MM.1S (cell line): ENCODE measurements at regions not wholly inside any gene's neighbourhood (a gene's known extent, or its start where the extent isn't known, plus 50 kb on each side); places are given as distances from the start of the nearest gene placed in this dataset.

Experiments
- DNase-seq: peaks from one replicate; pipeline ENCODE4 v3.0.0-alpha.2; 2015
- H2AFZ ChIP-seq: fragments of 300-600 bp; sonication (generic); 2 replicates; pipeline ENCODE4 v1.6.0; 2016; ENCODE audit warnings: antibody characterized with exemption, low read length
- H3F3A ChIP-seq: fragments of 300-600 bp; sonication (generic); 2 replicates; pipeline ENCODE4 v1.6.1; 2016; ENCODE audit warnings: mild to moderate bottlenecking, antibody characterized with exemption, low read length, moderate library complexity, mixed read lengths; ENCODE audit not compliant: insufficient read depth
- H3K27ac ChIP-seq: fragments of 300-600 bp; sonication (generic); 2 replicates; pipeline ENCODE4 v1.5.1; 2016; ENCODE audit warnings: mild to moderate bottlenecking, low read length
- H3K27me3 ChIP-seq: fragments of 300-600 bp; sonication (generic); replicated peaks from 2 replicates; pipeline ENCODE4 v1.6.0; 2016; ENCODE audit warnings: low read length; ENCODE audit not compliant: insufficient read depth
- H3K36me3 ChIP-seq: fragments of 300-600 bp; sonication (generic); replicated peaks from 2 replicates; pipeline ENCODE4 v1.6.1; 2016; ENCODE audit warnings: mild to moderate bottlenecking, low read length, mixed read lengths; ENCODE audit not compliant: insufficient read depth
- H3K4me1 ChIP-seq: fragments of 300-600 bp; sonication (generic); 2 replicates; pipeline ENCODE4 v1.6.1; 2016; ENCODE audit warnings: low read length, mixed read lengths
- H3K4me2 ChIP-seq: fragments of 300-600 bp; sonication (generic); 2 replicates; pipeline ENCODE4 v1.6.0; 2016; ENCODE audit warnings: low read depth, low read length
- H3K4me3 ChIP-seq: fragments of 300-600 bp; sonication (generic); 2 replicates; pipeline ENCODE4 v1.5.1; 2016; ENCODE audit warnings: low read length, mixed read lengths
- H3K79me2 ChIP-seq: fragments of 300-600 bp; sonication (generic); 2 replicates; pipeline ENCODE4 v1.6.1; 2016; ENCODE audit warnings: mixed run types, low read length, mixed read lengths
- H3K9ac ChIP-seq: fragments of 300-600 bp; sonication (generic); 2 replicates; pipeline ENCODE4 v1.6.1; 2016; ENCODE audit warnings: low read length, mixed read lengths
- H3K9me2 ChIP-seq: fragments of 300-600 bp; sonication (generic); replicated peaks from 2 replicates; pipeline ENCODE4 v1.6.1; 2016; ENCODE audit warnings: mild to moderate bottlenecking, low read length, mixed read lengths; ENCODE audit not compliant: insufficient read depth
- H3K9me3 ChIP-seq: fragments of 300-600 bp; sonication (generic); replicated peaks from 2 replicates; pipeline ENCODE4 v1.6.1; 2016; ENCODE audit warnings: mild to moderate bottlenecking, low read length, mixed read lengths; ENCODE audit not compliant: insufficient read depth
- H4K20me1 ChIP-seq: fragments of 300-600 bp; sonication (generic); 2 replicates; pipeline ENCODE4 v1.6.1; 2016; ENCODE audit warnings: mild to moderate bottlenecking, low read length, moderate library complexity, mixed read lengths; ENCODE audit not compliant: insufficient read depth
- CTCF ChIP-seq: fragments of 300-600 bp; sonication (generic); IDR thresholded peaks from 2 replicates; pipeline ENCODE4 v1.5.1; 2016; ENCODE audit warnings: antibody characterized with exemption, low read length, mixed read lengths
- EZH2 ChIP-seq: fragments of 300-600 bp; sonication (generic); optimal IDR thresholded peaks from 2 replicates; pipeline ENCODE3; 2017; ENCODE audit warnings: low read depth, mild to moderate bottlenecking, antibody characterized with exemption, low read length, mixed read lengths
- EZH2phosphoT487 ChIP-seq: fragments of 300-600 bp; sonication (generic); IDR thresholded peaks from 2 replicates; pipeline ENCODE4 v1.6.1; 2018; ENCODE audit warnings: antibody characterized with exemption, low read length

- Histone ChIP-seq H3K9me2 (no peaks in the 10 kb centered on the region), H3K9ac (no peak overlapping the region), H3K27me3 (no peaks in the 10 kb centered on the region), H3K9me3 (no peaks in the 10 kb centered on the region), H3K79me2 (no peaks in the 10 kb centered on the region), H2AFZ (no peak overlapping the region), H3F3A (no peaks in the 10 kb centered on the region), H3K4me1 (no peaks in the 10 kb centered on the region), H3K4me2 (no peak overlapping the region), H3K27ac (no peak overlapping the region), H3K4me3 (no peak overlapping the region), H3K36me3 (no peaks in the 10 kb centered on the region), H4K20me1 (no peaks in the 10 kb centered on the region)
- DNase-seq: no peak
- TF ChIP-seq EZH2: no peak
- TF ChIP-seq EZH2phosphoT487: no peak
- no peak for TF ChIP-seq CTCF
These were observed 202.6 kb downstream of the CD109 start for GRCh38 chr6:73898599-73898998.

- no peaks in the 10 kb centered on the region for H3F3A ChIP-seq
- no peak overlapping the region for H3K9ac ChIP-seq
- H2AFZ ChIP-seq: no peak overlapping the region
- no peak for DNase-seq
- H3K4me1 ChIP-seq: no peaks in the 10 kb centered on the region
- H3K9me3 ChIP-seq: no peaks in the 10 kb centered on the region
- no peaks in the 10 kb centered on the region for H3K9me2 ChIP-seq
- H3K4me3 ChIP-seq: no peak overlapping the region
- H3K36me3 ChIP-seq: no peaks in the 10 kb centered on the region
- no peaks in the 10 kb centered on the region for H4K20me1 ChIP-seq
- TF ChIP-seq CTCF: no peak
- TF ChIP-seq EZH2: no peak
- TF ChIP-seq EZH2phosphoT487: no peak
- H3K27me3 ChIP-seq: no peaks in the 10 kb centered on the region
- no peaks in the 10 kb centered on the region for H3K79me2 ChIP-seq
- no peak overlapping the region for H3K4me2 ChIP-seq
- H3K27ac ChIP-seq: no peak overlapping the region
These were observed 197.7 kb downstream of the CD109 start for GRCh38 chr6:73893696-73894095.

GRCh38 chr6:73888050-73888449 lies 192.0 kb downstream of the CD109 start:
- TF ChIP-seq EZH2phosphoT487 (no peak), CTCF (no peak), EZH2 (no peak)

More at GRCh38 chr6:73888050-73888449, 192.0 kb downstream of the CD109 start:
- H3K4me1 ChIP-seq: no peaks in the 10 kb centered on the region
- no peaks in the 10 kb centered on the region for H3K9me2 ChIP-seq
- no peak overlapping the region for H3K9ac ChIP-seq
- no peaks in the 10 kb centered on the region for H3K9me3 ChIP-seq
- H4K20me1 ChIP-seq: no peaks in the 10 kb centered on the region
- no peak overlapping the region for H3K4me3 ChIP-seq
- H3K36me3 ChIP-seq: no peaks in the 10 kb centered on the region
- no peaks in the 10 kb centered on the region for H3K27me3 ChIP-seq
- no peaks in the 10 kb centered on the region for H3F3A ChIP-seq
- H3K4me2 ChIP-seq: no peak overlapping the region
- H3K79me2 ChIP-seq: no peaks in the 10 kb centered on the region
- H3K27ac ChIP-seq: no peak overlapping the region
- no peak for DNase-seq
- H2AFZ ChIP-seq: no peak overlapping the region
